OCI-LY3 (cell line): ENCODE measurements at regions not wholly inside any gene's neighbourhood (a gene's known extent, or its start where the extent isn't known, plus 50 kb on each side); places are given as distances from the start of the nearest gene placed in this dataset.

ENCODE experiments used
- CTCF ChIP-seq: fragments of 200-600, 300-600 bp; sonication (generic); IDR thresholded peaks from 2 replicates; pipeline ENCODE4 v1.5.1; 2014; ENCODE audit warnings: antibody characterized with exemption, low read length, low read depth
- EZH2phosphoT487 ChIP-seq: fragments of 200-600 bp; shearing (Covaris generic); IDR thresholded peaks from 2 replicates; pipeline ENCODE4 v1.6.1; 2018; ENCODE audit warnings: antibody characterized with exemption, mixed run types, low read depth

DNA sequence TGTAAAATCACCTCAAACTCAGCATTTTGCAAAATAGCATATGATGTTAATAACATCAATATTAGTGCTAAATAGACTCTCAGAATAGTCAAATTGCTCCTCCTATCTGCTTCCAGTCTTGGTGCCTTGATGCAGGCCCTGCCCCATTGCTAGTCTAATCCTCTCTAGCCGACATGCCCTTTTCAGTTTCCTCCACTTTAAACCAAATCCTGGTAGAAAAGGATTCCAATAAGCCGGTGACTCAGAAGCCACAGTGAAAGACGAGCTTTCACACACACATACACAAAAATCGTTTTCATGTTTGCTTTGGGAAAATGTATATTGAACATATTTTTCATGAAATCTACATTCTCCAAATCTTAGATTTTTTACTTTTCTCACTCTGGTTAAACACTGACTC, 203.1 kb downstream of the LMBRD1 start:
- no peak for TF ChIP-seq CTCF
- no peak for TF ChIP-seq EZH2phosphoT487
